ENCODE measurements at regions not wholly inside any gene's neighbourhood (a gene's known extent, or its start where the extent isn't known, plus 50 kb on each side); places are given as distances from the start of the nearest gene placed in this dataset.

- Histone ChIP-seq H3K4me1 (ENCODE audit: control insufficient read depth in 4 of 4, insufficient read depth in 4 of 4, low read length in 3 of 4) (no peaks in the 10 kb centered on the region), H3K9me3 (ENCODE audit: control insufficient read depth in 4 of 4, low read length in 3 of 4) (no peaks in the 10 kb centered on the region), H3K4me3 (ENCODE audit: low read depth in 1 of 3, low read length in 3 of 3) (no peak overlapping the region), H3K9ac (ENCODE audit: low read depth in 1 of 2, low read length in 2 of 2) (no peak overlapping the region), H3K27ac (ENCODE audit: low read depth in 1 of 2, low read length in 2 of 2) (no peak overlapping the region), H3K36me3 (ENCODE audit: control insufficient read depth in 4 of 4, insufficient read depth in 3 of 4, low read depth in 1 of 4, low read length in 3 of 4) (no peaks in the 10 kb centered on the region), H3K27me3 (ENCODE audit: control insufficient read depth in 4 of 4, insufficient read depth in 4 of 4, low read length in 3 of 4) (no peaks in the 10 kb centered on the region)
- DNase-seq (ENCODE audit: low spot score), result no peak
- WGBS, result 68% methylated on average over 1 of the region's 1 CpG
- TF ChIP-seq SP1 (IDR thresholded peaks at IDR 0.05) (no peak), CTCF (IDR thresholded peaks at IDR 0.05; ENCODE audit: low read depth, low read length, missing input control) (no peak), NR2F2 (IDR thresholded peaks at IDR 0.05) (no peak), ZBTB33 (IDR thresholded peaks at IDR 0.05) (no peak), RXRA (IDR thresholded peaks at IDR 0.05) (no peak), HNF4G (IDR thresholded peaks at IDR 0.05) (no peak), TAF1 (conservative IDR thresholded peaks at IDR 0.05) (no peak), FOXA2 (IDR thresholded peaks at IDR 0.05) (no peak), REST (IDR thresholded peaks at IDR 0.05) (no peak), RAD21 (IDR thresholded peaks at IDR 0.05) (no peak), HNF4A (conservative IDR thresholded peaks at IDR 0.05) (no peak), MAX (IDR thresholded peaks at IDR 0.05) (no peak), YY1 (IDR thresholded peaks at IDR 0.05) (no peak), EGR1 (IDR thresholded peaks at IDR 0.05; ENCODE audit: low read depth in 2 of 2) (no peak), ATF3 (IDR thresholded peaks at IDR 0.05) (no peak), GABPA (IDR thresholded peaks at IDR 0.05 in 1 of 2, conservative IDR thresholded peaks at IDR 0.05 in 1 of 2) (no peak)
These were observed 106.9 kb downstream of the PAX1 start for GRCh38 chr20:21812379-21812778.

- Histone ChIP-seq H3K36me3 (ENCODE audit: control insufficient read depth in 4 of 4, insufficient read depth in 3 of 4, low read depth in 1 of 4, low read length in 3 of 4) (no peaks in the 10 kb centered on the region), H3K27ac (ENCODE audit: low read depth in 1 of 2, low read length in 2 of 2) (no peak overlapping the region), H3K27me3 (ENCODE audit: control insufficient read depth in 4 of 4, insufficient read depth in 4 of 4, low read length in 3 of 4) (no peaks in the 10 kb centered on the region), H3K4me3 (ENCODE audit: low read depth in 1 of 3, low read length in 3 of 3) (no peak overlapping the region), H3K9me3 (ENCODE audit: control insufficient read depth in 4 of 4, low read length in 3 of 4) (no peaks in the 10 kb centered on the region), H3K4me1 (ENCODE audit: control insufficient read depth in 4 of 4, insufficient read depth in 4 of 4, low read length in 3 of 4) (no peaks in the 10 kb centered on the region), H3K9ac (ENCODE audit: low read depth in 1 of 2, low read length in 2 of 2) (no peak overlapping the region)
- no peak for DNase-seq (ENCODE audit: low spot score)
- WGBS, result 89% methylated on average over 18 of the region's 18 CpGs
- no peak for TF ChIP-seq HNF4A (conservative IDR thresholded peaks at IDR 0.05)
- TF ChIP-seq MAX (IDR thresholded peaks at IDR 0.05), result no peak
- TF ChIP-seq TAF1 (conservative IDR thresholded peaks at IDR 0.05), result no peak
- TF ChIP-seq GABPA (IDR thresholded peaks at IDR 0.05 in 1 of 2, conservative IDR thresholded peaks at IDR 0.05 in 1 of 2), result no peak
- no peak for TF ChIP-seq YY1 (IDR thresholded peaks at IDR 0.05)
- no peak for TF ChIP-seq FOXA1 (IDR thresholded peaks at IDR 0.05)
- TF ChIP-seq RAD21 (IDR thresholded peaks at IDR 0.05), result no peak
- no peak for TF ChIP-seq NR2F2 (IDR thresholded peaks at IDR 0.05)
- TF ChIP-seq REST (IDR thresholded peaks at IDR 0.05), result no peak
- no peak for TF ChIP-seq HNF4G (IDR thresholded peaks at IDR 0.05)
- TF ChIP-seq FOXA2 (IDR thresholded peaks at IDR 0.05), result no peak
These were observed 104.6 kb downstream of the PAX1 start for GRCh38 chr20:21809961-21810523.

Measured in liver (tissue), 8 donors.